HG03378 (cell line): ENCODE measurements at regions not wholly inside any gene's neighbourhood (a gene's known extent, or its start where the extent isn't known, plus 50 kb on each side); places are given as distances from the start of the nearest gene placed in this dataset.
"Not testable (repeated sequence)": the region's sequence is repeated elsewhere in the genome, so short reads cannot be mapped to it uniquely, and the experiment has no call there.

Experiments used
- ATAC-seq: cut with Tn5 transposase; IDR thresholded peaks from one replicate; pipeline ENCODE4 v1.9.1; 2021; ENCODE audit warnings: mild to moderate bottlenecking, moderate library complexity; ENCODE audit not compliant: unreplicated experiment

GRCh38 chrX:3820167-3820566 lies 106.7 kb upstream of the PRKX start:
- no peak for ATAC-seq

- not testable (repeated sequence) for ATAC-seq
These were observed 104.0 kb upstream of the PRKX start for GRCh38 chrX:3817480-3817879.

GRCh38 chrX:3815896-3816664 lies 102.6 kb upstream of the PRKX start:
- ATAC-seq: no peak

- peak; percentile 25 for ATAC-seq
These were observed 98.2 kb upstream of the PRKX start for GRCh38 chrX:3811331-3812311.

GRCh38 chrX:3807906-3808305 lies 94.5 kb upstream of the PRKX start:
- no peak for ATAC-seq

GRCh38 chrX:3806630-3807029 lies 93.2 kb upstream of the PRKX start:
- ATAC-seq: no peak

GRCh38 chrX:3803713-3804112 lies 90.3 kb upstream of the PRKX start:
- ATAC-seq: no peak

GRCh38 chrX:3803305-3803704 lies 89.9 kb upstream of the PRKX start:
- no peak for ATAC-seq

GRCh38 chrX:3795411-3795810 lies 82.0 kb upstream of the PRKX start:
- not testable (repeated sequence) for ATAC-seq

- ATAC-seq: no peak
These were observed 78.0 kb upstream of the PRKX start for GRCh38 chrX:3791449-3791848.

GRCh38 chrX:3788494-3789233 lies 75.2 kb upstream of the PRKX start:
- no peak for ATAC-seq

GRCh38 chrX:3787856-3788255 lies 74.4 kb upstream of the PRKX start:
- no peak for ATAC-seq

GRCh38 chrX:3785822-3786221 lies 72.4 kb upstream of the PRKX start:
- ATAC-seq: not testable (repeated sequence)

- no peak for ATAC-seq
These were observed 67.1 kb upstream of the PRKX start for GRCh38 chrX:3780564-3780963.

- ATAC-seq: no peak
These were observed 66.1 kb upstream of the PRKX start for GRCh38 chrX:3779546-3779945.

- ATAC-seq: no peak
These were observed 64.0 kb upstream of the PRKX start for GRCh38 chrX:3777416-3777815.

- no peak for ATAC-seq
These were observed 58.3 kb upstream of the PRKX start for GRCh38 chrX:3771766-3772165.

GRCh38 chrX:3768881-3769280 lies 55.4 kb upstream of the PRKX start:
- ATAC-seq: no peak
